ENCODE measurements at regions not wholly inside any gene's neighbourhood (a gene's known extent, or its start where the extent isn't known, plus 50 kb on each side); places are given as distances from the start of the nearest gene placed in this dataset.
A peak's percentile ranks its signal among the peaks of the same experiment; 100 is the strongest.

- FAIRE-seq, result no peak
- DNase-seq (ENCODE audit: low spot score), result no peak
Observed at GRCh38 chr4:122300776-122301175, 78.0 kb upstream of the ADAD1 start.

- no peak for FAIRE-seq
Observed at GRCh38 chr4:122305853-122306252, 73.0 kb upstream of the ADAD1 start.

GRCh38 chr4:122309988-122310626, 68.7 kb upstream of the ADAD1 start:
- DNase-seq (ENCODE audit: low spot score) (no peak), FAIRE-seq (peak; percentile 78)

More at GRCh38 chr4:122305853-122306252, 73.0 kb upstream of the ADAD1 start:
- no peak for DNase-seq (ENCODE audit: low spot score)

- DNase-seq (ENCODE audit: low spot score), result no peak
- no peak for FAIRE-seq
Observed at GRCh38 chr4:122313006-122313646, 65.7 kb upstream of the ADAD1 start.

- DNase-seq (ENCODE audit: low spot score) (no peak), FAIRE-seq (no peak)
Observed at GRCh38 chr4:122326908-122327307, 51.9 kb upstream of the ADAD1 start.

GRCh38 chr4:122328893-122329292, 49.9 kb upstream of the ADAD1 start:
- no peak for FAIRE-seq
- no peak for DNase-seq (ENCODE audit: low spot score)

Measured in RCC 7860 (cell line).